ENCODE measurements at regions not wholly inside any gene's neighbourhood (a gene's known extent, or its start where the extent isn't known, plus 50 kb on each side); places are given as distances from the start of the nearest gene placed in this dataset.

DNA sequence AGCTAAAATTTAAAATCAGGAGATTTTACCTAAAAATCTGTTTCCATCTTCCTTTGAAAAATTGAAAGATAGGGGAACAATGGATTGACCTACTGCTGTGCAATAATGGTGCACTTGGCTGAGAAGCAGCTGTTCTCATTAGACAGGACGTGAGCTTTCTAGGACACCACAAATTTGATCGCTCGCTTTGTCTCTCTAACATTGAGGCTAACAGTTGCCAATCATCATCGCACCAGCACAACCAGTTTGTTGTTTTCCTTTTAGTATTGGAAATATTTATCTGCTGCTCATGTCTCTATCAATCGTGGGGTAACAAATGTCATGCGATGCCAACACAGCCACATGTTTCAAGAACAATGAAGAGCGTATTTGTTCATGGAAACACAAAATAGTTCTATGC is 228.8 kb upstream of the P2RY1 start:
- TF ChIP-seq, protein P1, sequence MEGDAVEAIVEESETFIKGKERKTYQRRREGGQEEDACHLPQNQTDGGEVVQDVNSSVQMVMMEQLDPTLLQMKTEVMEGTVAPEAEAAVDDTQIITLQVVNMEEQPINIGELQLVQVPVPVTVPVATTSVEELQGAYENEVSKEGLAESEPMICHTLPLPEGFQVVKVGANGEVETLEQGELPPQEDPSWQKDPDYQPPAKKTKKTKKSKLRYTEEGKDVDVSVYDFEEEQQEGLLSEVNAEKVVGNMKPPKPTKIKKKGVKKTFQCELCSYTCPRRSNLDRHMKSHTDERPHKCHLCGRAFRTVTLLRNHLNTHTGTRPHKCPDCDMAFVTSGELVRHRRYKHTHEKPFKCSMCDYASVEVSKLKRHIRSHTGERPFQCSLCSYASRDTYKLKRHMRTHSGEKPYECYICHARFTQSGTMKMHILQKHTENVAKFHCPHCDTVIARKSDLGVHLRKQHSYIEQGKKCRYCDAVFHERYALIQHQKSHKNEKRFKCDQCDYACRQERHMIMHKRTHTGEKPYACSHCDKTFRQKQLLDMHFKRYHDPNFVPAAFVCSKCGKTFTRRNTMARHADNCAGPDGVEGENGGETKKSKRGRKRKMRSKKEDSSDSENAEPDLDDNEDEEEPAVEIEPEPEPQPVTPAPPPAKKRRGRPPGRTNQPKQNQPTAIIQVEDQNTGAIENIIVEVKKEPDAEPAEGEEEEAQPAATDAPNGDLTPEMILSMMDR (IDR thresholded peaks at IDR 0.05) = no peak
- no peak for TF ChIP-seq POLR2A (IDR thresholded peaks at IDR 0.05)

All from lower leg skin (tissue), 3 donors.